Stimulated activated CD8-positive, alpha-beta memory T cell treated with anti-CD3 and anti-CD28 coated beads, Interleukin-15, amount 100 ng/mL, for 24 hours (primary cell): ENCODE measurements at regions not wholly inside any gene's neighbourhood (a gene's known extent, or its start where the extent isn't known, plus 50 kb on each side); places are given as distances from the start of the nearest gene placed in this dataset.

Experiments
- DNase-seq: peaks from one replicate; pipeline ENCODE4 v3.0.0-alpha.2; 2020; ENCODE audit warnings: low read depth

DNA sequence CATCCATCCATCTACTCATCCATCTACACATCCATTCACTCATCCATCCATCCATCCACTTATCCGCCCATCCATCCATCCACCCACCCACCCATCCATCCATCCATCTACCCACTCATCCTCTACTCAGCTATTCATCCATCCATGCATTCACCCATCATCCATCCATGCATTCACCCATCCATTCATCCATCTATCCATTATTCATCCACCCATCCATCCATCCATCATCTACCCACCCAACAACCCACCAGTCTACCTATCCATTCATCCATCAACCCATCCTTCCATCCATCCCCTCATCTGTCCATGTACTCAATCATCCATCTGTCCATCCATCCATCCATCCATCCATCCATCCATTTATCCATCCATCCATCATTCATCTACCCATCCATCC is 972.7 kb downstream of the BRD1 start:
- no peak for DNase-seq

DNA sequence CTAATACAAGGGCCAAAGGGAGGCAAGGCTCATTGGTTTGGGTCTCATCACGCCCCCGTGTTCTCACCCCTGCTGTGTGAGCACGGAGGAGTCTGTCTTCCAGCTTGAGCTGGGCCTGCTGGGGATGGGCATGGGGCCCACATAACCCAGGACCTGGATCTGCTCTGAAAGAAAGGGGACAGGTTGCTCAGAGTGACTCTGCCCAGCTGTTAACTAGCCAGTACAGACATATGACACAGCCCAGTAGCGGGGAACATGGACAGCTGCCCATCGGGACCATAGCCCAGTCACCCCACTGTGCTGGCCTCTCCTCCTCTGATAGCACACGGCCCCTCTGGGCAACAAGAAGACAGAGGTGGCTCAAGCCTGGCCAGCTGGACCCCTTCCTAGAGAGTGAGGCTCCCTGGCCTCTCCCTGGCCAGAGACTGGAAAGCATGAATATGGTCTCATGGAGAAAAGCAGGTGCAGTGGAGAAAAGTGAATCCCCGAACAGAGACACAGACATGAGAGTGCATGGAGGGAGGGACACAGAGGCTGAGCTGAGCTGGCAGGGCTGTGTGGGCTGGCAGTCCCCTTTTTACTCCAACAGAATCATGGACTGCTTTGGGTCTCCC is 973.9 kb downstream of the BRD1 start:
- DNase-seq = no peak

DNA sequence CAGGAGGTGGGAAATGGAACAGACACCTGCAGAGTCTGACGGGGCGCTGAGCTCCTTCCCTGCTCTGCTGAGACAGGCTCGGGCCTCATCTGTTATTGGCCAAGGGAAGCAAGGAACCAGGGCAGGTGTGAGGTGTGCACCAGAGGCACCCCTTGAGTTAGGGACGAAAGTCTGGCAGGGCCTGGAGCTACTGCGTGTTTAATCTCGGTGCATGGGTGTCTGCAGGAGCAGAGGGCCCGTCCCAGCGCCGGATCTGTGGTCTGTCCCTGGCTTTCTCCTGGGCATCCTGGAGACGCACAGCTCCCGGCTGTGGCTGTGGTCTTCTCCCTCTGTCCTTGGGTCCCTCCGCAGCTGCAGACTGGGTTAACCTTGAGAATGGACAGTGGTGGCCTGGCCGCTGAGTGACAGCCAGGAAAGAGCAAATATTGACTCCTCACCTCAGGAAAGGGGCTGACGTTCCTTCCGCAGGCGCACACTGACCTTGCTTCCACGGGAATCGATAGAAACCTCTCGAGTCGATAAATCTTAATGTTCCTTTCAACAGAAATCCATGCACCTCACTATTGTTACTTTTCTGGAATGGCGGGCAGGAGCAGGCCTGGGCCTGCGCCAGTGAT is 975.6 kb downstream of the BRD1 start:
- no peak for DNase-seq

DNA sequence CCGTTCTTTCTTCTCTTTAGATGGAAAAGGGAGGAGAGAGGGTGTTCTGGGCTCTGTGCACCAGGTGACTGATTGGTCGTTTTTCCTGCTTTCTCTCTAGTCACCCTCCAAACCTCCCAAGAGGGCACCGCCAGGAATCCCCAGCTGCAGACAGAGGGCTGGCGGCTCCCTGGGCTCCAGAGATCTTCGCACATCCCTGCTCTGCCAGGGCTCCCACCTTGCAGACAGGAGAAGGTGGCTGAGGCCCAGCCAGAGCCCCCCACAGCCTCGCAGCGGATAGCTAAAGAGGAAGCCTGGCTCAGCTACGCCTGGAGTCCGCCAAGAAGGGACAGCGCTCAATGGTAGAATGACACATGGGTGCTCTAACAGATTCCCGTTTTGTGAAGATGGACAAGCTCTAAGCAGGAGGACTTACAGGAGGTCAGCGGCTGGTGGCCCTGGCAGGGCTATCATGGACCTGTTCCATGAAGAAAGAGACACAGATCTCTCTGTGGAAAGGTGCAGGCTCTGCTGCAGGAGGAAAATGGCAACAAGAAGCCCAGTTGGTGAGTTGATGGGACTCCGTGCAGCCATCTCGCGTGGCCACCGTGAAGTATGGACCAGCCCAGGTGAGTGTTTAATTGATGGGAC is 976.9 kb downstream of the BRD1 start:
- no peak for DNase-seq

DNA sequence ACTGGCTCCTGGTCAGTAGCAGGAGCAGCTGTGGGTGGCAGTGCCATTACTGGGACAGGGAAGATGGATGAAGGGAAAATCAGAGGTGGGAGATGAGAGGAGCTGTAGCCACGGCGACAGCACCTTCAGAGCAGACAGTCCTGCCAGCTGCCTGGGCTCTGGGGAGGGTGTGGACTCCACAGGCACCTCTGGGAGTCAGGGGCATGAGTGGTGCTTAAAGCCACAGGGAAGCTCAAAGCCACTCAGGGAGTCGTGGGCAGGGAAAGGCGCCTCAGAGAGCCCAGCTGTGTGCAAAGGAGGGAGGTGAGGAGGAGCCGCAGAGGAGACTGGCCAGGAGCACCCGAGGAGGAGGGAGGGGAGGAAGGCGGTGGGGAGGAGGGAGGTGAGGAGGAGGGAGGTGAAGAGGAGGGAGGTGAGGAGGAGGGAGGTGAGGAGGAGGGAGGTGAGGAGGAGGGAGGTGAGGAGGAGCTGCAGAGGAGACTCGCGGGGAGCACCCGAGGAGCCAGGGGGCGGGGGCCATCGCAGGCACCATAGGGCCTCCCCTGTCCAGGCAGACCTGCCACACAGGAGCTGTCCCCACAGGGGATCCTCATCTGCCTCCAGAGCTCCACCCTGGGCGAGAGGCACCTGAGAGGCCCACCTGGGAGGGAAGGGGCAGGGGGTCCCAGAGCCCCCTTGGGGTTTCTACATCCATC is 977.6 kb downstream of the BRD1 start:
- no peak for DNase-seq

DNA sequence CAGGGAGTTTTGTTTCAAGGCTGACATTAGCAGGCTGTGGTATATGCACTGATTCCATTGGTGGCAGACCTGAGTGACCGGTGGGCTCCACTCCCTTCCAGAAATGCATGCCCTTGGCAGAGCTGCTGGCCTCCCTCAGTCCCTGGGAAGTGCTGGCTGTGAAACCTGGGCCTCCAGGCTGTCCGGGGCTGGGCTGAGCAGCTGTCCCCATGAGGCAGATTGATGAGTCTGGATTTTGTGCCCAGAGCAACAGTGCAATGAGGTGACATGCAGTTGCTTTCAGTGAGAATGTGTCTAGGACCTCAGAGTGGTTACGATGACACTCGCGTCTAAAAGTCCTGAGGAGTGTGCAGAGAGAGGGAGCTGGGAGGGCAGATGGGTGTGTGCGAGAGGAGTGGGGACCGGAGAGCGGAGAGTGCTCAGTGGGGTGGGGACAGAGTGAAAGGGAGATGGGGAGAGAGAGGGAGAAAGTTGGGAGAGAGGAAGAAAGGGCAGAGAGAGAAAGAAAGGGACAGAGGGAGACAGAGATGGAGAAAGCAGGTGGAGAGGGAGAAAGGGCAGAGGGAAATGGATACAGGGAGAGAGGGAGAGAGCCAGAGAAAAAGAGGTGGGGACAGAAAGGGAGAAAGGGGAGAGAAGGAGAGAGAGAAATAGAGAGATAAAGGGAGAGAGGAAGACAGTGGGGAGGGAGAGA is 978.3 kb downstream of the BRD1 start:
- DNase-seq = no peak

DNA sequence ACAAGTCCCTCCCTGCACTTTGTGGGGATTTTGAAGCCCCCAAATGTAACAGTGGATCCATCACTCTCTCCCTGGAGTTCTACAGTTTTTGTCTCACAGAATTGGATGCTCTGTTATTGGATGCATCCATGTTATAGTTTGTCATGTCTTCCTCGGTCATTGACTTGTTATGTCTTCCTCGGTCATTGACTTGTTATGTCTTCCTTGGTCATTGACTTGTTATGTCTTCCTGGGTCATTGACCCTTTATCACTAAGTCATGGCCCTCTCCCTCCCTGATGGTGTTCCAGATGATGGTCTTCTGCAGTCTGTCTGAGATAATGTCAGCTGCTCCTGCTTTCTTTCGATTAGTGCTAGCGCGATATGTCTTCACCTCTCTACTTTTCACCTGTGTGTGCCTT is 981.5 kb downstream of the BRD1 start:
- DNase-seq = no peak

DNA sequence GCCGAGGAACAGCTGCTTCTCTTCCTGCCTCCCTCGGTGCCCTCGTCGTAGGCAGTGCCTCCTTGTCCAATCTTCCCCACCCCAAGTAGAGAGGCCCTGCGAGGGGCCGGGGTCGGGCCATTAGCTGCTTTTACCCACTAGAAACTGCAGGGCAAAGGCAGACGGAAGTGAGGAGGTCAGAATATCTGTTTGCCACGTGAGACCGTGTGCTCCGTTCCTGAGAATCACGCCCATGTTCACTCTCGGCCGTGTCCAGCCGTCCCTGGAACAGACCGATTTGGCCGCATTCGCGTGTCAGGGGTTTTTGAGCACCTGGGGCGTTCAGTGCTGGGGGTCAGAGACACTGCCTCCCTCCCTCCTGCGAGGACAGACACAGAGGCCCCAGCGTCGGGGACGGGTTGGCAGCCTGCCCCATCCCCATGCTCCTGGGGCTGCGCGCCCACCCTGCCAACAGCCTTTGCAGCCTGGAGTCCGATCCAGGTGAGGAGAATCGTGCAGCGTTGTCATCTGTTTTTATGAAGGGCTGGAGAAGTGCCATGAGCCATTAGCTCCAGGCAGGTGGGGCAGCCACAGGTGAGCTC is 982.2 kb downstream of the BRD1 start:
- no peak for DNase-seq

DNA sequence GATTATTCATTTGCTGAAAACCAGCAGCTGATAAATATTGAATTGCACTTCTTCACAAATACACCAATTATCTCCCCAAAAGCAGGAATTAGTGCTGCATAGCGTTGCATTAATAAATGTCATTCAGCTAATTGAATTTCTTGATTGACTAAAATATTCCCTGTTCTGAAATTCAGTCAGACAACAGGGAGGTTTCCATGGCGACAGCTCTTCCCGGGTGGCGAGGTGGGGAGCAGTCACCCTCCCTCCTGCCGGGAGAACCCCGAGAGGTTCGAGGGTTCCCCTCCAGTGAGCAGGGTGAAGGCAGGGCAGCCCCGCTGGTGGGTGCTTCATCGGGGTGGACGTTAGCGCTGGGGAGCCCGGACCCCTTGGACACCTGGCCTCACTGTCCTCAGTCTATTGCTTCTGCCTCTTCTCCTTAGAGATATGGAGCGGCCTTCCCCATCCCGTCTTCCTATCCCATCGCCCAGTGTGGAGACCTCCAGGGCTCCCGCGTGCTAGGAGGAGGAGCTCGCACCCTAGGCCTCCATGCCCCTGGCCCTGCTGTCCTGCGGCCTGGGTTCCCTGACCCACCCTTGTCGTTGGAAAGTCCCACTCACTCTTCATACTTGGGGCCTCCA is 983.5 kb downstream of the BRD1 start:
- no peak for DNase-seq

DNA sequence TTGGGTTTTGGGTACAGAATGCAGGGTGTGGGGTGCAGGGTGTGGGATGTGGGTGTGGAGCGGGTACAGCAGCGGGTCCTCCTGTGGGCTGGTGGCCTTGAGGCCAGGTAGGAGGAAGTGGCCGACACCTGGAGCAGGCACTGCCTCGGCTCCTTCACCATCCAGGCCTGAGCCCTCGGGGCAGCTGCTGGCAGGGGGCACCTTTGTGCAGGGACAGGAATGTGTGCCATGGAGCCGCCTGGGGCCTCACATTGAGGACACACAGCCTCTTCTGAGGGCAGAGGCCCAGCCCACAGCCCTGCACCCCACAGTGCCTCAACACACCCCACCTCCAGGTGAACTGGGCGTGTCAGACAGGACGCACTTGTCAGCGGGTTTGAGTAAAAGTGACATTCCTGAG is 984.0 kb downstream of the BRD1 start:
- DNase-seq = no peak

DNA sequence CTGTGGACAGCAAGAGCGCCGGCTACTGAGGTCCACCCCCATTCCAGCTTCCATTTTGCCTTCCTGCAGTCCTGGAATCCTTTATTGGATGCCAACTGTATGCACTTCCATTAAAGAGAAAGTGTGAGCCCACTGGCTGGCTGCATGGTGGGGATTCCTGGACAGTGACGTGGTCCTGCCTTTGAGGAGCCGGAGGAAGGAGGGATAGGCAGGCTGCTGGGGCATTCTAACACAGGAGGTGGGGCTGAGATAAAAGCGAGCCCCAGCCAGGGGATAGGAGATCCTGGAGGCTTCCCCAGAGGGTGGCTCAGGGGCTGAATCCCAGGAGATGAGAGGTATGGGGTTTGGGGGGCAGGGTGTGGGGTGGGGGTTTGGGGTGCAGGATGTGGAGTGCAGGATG is 984.7 kb downstream of the BRD1 start:
- DNase-seq = no peak

DNA sequence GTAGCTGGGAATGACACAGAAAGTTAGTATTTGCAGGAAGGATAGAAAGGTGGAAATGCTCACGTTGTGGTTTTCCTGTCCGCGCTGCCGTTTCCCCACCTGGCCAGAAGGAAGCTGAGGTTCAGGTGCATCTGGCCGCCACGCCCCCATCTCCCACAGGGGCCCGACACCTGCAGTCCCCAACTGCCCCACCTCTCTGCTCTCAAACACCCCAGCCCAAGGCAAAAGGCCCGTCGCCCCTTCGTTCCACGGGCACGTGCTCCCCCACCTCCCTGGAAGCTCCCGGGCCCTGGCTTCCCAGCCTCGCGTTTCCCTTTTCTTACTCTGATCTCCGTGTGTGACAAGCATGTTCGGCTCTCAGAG is 985.1 kb downstream of the BRD1 start:
- no peak for DNase-seq

DNA sequence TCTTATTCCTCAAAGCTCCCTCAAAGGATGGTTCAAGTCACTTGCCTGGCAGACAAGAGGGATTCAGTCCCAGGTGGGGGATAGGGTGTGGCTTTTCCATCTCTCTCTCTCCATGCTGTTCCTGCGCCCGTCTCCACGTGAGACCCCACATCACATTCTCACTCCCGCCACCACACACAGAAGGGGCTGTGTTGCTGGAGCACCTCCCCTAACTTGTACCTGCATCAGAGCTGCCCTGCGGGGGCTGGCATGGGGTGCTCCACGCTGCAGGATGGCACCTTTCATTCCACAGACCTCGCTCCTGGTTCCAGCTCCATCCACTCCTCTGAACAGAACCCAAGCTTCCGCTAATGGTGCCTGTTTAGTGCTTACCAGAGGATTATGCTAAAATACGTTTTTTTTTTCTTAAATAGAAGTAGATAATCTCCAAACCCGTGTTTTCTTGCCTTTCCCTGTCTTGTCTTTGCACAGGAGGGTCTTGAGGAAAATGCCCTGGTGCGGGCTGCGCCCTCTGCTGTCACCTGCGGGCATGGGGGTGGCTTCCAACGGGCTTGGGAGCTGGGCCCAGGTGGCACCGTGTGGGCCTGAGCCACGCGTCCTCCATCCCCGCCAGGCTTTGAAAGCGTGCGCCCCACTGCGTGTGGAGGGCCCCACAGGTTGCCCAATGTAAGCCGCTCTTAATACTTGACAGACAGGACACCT is 985.6 kb downstream of the BRD1 start:
- DNase-seq = no peak

DNA sequence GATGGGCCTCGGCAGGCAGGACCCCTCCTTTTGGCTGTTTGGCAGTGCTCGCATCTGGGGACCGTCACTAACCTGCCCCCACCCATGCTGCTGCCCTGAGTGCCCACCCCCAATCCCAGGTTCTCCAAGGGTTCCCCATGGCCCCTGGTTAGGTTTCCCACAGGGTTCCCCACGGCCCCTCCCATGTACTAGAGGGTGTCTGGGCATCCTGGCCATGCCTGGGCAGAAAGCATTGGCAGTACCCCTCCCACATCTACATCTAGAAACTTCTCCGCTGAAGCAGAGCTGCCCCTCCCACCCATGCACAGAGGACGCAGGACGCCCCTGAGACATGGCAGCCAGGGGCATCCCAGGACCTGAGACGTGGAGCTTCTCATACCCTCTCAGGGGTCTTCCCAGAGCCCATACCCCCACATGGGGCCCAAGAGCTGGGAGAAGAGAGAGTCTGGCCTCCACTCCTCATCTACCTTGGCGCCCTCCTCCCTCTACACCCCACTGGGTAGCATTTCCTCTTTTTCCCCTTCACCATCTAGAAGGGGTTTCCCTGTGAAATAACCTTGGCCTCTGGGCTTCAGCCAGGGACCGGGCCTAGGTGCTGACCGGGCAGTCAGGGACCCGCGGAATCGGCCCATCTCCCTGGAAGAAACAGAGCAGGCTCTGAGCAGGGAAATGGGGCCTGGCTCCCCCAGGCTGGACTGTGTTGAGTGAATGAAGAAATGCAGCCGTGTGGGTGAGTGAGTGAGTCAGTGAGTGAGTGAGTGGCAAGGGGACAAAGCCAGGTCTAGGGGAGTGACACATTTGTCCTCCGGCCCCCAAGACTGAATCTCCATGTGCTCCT is 987.3 kb downstream of the BRD1 start:
- no peak for DNase-seq

DNA sequence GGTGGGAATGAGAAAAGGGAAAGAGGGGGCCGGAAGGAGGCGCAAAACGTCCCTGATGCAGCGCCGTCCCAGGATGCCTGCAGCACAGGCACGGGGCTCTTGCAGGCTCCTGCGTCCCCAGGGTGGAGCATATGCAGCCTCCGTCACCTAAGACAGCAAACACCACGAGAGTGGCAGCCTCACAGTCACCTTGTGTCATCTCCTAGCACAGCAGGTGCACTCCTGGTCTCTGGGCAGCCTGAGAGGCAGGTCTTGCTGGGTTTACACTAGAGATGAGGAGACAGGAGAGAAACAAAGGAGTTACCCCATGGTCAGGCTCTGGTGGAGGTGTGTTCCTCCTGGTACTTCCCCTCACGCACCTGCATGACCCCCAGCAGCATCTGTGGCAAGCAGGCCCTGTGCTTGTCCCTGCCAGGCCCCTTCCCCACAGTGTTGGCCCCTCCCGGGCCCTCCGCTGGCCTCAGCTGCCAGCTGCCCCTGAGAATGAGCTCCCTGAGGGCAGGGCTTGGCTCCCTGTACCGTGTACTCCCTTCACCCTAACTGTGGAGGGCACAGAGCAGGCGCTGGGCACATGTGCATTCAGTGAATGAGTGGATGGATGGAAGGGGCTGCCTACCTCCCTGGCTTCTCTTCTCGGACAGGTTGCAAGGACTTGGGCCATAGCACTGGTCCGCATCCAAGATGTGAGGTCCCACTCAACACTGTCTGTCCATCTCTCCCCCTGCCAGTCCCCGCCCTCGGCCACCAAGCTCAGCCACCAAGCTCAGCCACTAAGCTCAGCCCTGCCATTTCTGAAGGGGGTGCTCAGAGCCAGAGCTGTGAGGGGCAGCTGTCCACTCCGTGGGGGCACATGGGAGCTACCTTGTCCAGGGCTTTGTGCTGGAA is 988.6 kb downstream of the BRD1 start:
- no peak for DNase-seq

DNA sequence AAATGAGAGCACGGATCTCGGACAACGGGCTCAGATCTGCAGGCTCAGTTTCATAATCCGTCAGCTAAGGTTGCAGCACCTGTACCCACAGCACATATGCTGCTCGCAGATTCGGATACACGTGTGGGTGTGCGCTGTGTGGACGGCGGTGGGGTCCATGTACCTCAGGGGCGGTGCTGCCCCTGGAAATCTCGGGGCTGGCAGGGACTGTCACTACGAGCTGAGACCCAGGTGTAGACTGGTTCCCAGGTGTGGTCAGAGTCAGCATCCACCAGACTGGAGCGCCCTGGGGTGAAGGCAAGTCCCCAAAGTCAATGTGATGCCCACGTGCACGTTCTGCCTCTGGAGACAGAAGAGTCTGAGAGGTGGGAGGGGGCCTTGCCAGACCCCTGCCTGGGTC is 989.3 kb downstream of the BRD1 start:
- DNase-seq = no peak

DNA sequence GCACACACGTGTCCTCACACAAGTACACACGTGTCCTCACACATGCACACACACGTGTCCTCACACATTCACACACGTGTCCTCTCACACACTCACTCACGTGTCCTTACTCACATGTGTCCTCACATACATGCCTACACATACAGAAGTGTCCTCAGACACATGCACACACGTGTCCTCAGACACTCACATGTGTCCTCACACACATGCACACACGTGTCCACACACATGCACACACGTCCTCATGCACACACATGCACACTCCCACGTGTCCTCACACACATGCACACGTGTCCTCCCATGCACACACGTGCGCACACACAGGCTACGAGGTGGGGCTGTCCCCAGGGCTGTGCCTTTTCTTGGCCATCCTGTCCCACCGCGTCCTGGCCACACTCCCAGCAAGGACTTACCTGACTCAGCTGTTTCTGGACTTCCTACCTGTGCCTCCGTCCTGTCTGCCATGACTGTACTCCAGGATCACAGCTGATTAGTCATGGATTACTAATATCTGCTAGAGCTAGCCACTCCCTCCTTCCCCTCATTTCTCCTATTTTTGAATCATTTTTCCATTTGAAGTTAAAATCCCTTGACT is 990.2 kb downstream of the BRD1 start:
- no peak for DNase-seq

DNA sequence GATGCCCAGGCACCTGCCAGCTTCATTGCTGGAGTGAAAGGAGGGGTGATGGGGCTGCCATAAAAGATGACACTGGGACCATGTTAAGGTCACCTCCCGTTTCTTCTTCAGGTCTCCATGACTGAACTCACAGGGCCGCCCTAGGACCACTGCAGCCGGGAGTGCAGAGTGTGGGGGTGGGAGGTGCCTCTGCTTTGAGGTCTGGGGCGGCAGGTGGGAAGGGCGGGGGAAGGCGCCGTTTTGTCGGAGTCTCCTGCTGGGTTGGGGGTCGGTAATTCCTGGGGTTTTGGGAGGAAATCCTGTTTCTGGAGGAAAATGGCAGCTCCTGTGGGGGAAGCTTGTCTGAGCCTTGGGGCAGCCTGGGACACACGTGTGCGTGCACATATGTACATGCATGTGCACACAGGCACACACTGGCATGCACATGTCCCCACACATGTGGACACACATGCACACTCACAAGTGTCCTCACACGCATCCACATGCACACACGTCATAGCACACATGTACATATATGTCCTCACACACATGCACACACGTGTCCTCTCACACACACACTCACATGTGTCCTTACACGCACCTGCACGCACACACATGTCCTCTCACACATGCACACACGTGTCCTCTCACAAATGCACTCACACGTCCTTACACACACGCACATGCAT is 990.9 kb downstream of the BRD1 start:
- DNase-seq = no peak
